IMR-90 (cell line): ENCODE measurements at regions not wholly inside any gene's neighbourhood (a gene's known extent, or its start where the extent isn't known, plus 50 kb on each side); places are given as distances from the start of the nearest gene placed in this dataset.

Experiments used
- ATAC-seq: fragments of 200-7000 bp; cut with Tn5 transposase; 2 replicates; pipeline ENCODE4 v1.9.1; 2020; ENCODE audit warnings: low read depth, mild to moderate bottlenecking, moderate library complexity
- BruUV-seq: library from RNA; stranded (reverse); fragments of 400-500 nt; replicated peaks from 2 replicates; lab custom pipeline; 2021; lab: Mats Ljungman, UMichigan
- CTCF ChIA-PET: fragments of 300-600 bp; formaldehyde crosslinking; extraction: SDS; loops from one replicate; lab custom pipeline; 2021; ENCODE audit warnings: antibody characterized with exemption; lab: Yijun Ruan, JAX
- POLR2A ChIA-PET: fragments of 300-600 bp; sonication (Branson Sonifier 250); formaldehyde crosslinking; loops from one replicate; lab custom pipeline; 2022; ENCODE audit warnings: antibody characterized with exemption; ENCODE audit not compliant: unreplicated experiment; lab: Charles Lee
- DNase-seq: peaks from one replicate; pipeline ENCODE4 v3.0.0; 2013
- H2AFZ ChIP-seq: replicated peaks from 2 replicates; pipeline ENCODE3; 2013; ENCODE audit warnings: low read length, mild to moderate bottlenecking; ENCODE audit not compliant: poor library complexity
- H2AK5ac ChIP-seq: 2 replicates; pipeline ENCODE4 v1.6.1; 2013; ENCODE audit warnings: low read depth, low read length, inconsistent platforms
- H2AK9ac ChIP-seq: replicated peaks from 2 replicates; pipeline ENCODE3; 2013; ENCODE audit warnings: mild to moderate bottlenecking, low read depth, low read length, moderate library complexity; ENCODE audit not compliant: poor library complexity
- H2BK120ac ChIP-seq: 2 replicates; pipeline ENCODE4 v1.6.1; 2013; ENCODE audit warnings: low read depth, low read length, inconsistent platforms
- H2BK15ac ChIP-seq: 3 replicates; pipeline ENCODE4 v1.6.1; 2013; ENCODE audit warnings: low read depth, low read length, inconsistent platforms
- H2BK20ac ChIP-seq: 2 replicates; pipeline ENCODE4 v1.6.1; 2013; ENCODE audit warnings: low read depth, mild to moderate bottlenecking, inconsistent platforms, low read length, moderate library complexity
- H2BK5ac ChIP-seq: 2 replicates; pipeline ENCODE4 v1.6.1; 2013; ENCODE audit warnings: mild to moderate bottlenecking, low read depth, low read length, inconsistent platforms; ENCODE audit not compliant: poor library complexity, severe bottlenecking
- H3K14ac ChIP-seq: replicated peaks from 2 replicates; pipeline ENCODE4 v1.6.1; 2013; ENCODE audit warnings: low read depth, low read length, inconsistent platforms
- H3K18ac ChIP-seq: 2 replicates; pipeline ENCODE4 v1.6.1; 2013; ENCODE audit warnings: low read depth, low read length, control low read depth
- H3K23ac ChIP-seq: 2 replicates; pipeline ENCODE4 v1.6.1; 2013; ENCODE audit warnings: low read depth, low read length, inconsistent platforms
- H3K27ac ChIP-seq: 2 replicates; pipeline ENCODE4 v1.5.1; 2013; ENCODE audit warnings: mild to moderate bottlenecking, control low read depth, low read length; ENCODE audit not compliant: insufficient read depth
- H3K27me3 ChIP-seq: 2 replicates; pipeline ENCODE4 v1.6.1; 2013; ENCODE audit warnings: low read length; ENCODE audit not compliant: control insufficient read depth, insufficient read depth
- H3K36me3 ChIP-seq: 2 replicates; pipeline ENCODE4 v1.6.1; 2013; ENCODE audit warnings: low read length, mixed read lengths; ENCODE audit not compliant: control insufficient read depth, insufficient read depth
- H3K4ac ChIP-seq: 2 replicates; pipeline ENCODE4 v1.6.1; 2013; ENCODE audit warnings: low read depth, low read length, inconsistent platforms
- H3K4me1 ChIP-seq: 2 replicates; pipeline ENCODE4 v1.6.1; 2013; ENCODE audit warnings: low read length, mixed read lengths; ENCODE audit not compliant: control insufficient read depth, insufficient read depth
- H3K4me2 ChIP-seq: 2 replicates; pipeline ENCODE4 v1.6.1; 2013; ENCODE audit warnings: low read depth, mild to moderate bottlenecking, control low read depth, low read length, moderate library complexity
- H3K4me3 ChIP-seq: 2 replicates; pipeline ENCODE4 v1.5.1; 2013; ENCODE audit warnings: low read depth, mild to moderate bottlenecking, control low read depth, low read length, moderate library complexity; ENCODE audit not compliant: insufficient read depth
- H3K56ac ChIP-seq: 2 replicates; pipeline ENCODE4 v1.6.1; 2013; ENCODE audit warnings: low read length, inconsistent platforms; ENCODE audit not compliant: insufficient read depth; ENCODE audit errors: extremely low read depth
- H3K79me1 ChIP-seq, 2 experiments: 2 replicates each; pipeline ENCODE4 v1.6.1; 2013; ENCODE audit warnings: low read length in 2 of 2, inconsistent platforms in 1 of 2, low read depth in 1 of 2
- H3K9ac ChIP-seq: 2 replicates; pipeline ENCODE4 v1.6.1; 2013; ENCODE audit warnings: low read depth, low read length, control low read depth
- H3K9me1 ChIP-seq: 2 replicates; pipeline ENCODE4 v1.6.1; 2013; ENCODE audit warnings: low read length, inconsistent platforms; ENCODE audit not compliant: insufficient read depth
- H3K9me3 ChIP-seq: 2 replicates; pipeline ENCODE4 v1.6.1; 2013; ENCODE audit warnings: low read length; ENCODE audit not compliant: control insufficient read depth, insufficient read depth
- H4K20me1 ChIP-seq: 2 replicates; pipeline ENCODE4 v1.6.1; 2013; ENCODE audit warnings: low read length, inconsistent platforms; ENCODE audit not compliant: insufficient read depth
- H4K5ac ChIP-seq: 2 replicates; pipeline ENCODE4 v1.6.1; 2013; ENCODE audit warnings: mild to moderate bottlenecking, low read depth, low read length, control low read depth
- H4K8ac ChIP-seq, 2 experiments: 2 replicates each; pipeline ENCODE4 v1.6.1; 2013; ENCODE audit warnings: low read depth in 2 of 2, low read length in 2 of 2, control low read depth in 1 of 2, inconsistent platforms in 1 of 2
- H4K91ac ChIP-seq: 2 replicates; pipeline ENCODE4 v1.6.1; 2013; ENCODE audit warnings: low read depth, low read length, inconsistent platforms; ENCODE audit not compliant: insufficient read depth
- BHLHE40 ChIP-seq: fragments of 150-350 bp; IDR thresholded peaks from 2 replicates; pipeline ENCODE4 v1.6.1; 2016; ENCODE audit warnings: mild to moderate bottlenecking, low read depth, low read length
- CEBPB ChIP-seq: IDR thresholded peaks from 2 replicates; pipeline ENCODE4 v1.6.1; 2012; ENCODE audit warnings: low read depth, low read length, improper control_type of control experiment
- CHD1 ChIP-seq: IDR thresholded peaks from 2 replicates; pipeline ENCODE4 v1.6.1; 2012; ENCODE audit warnings: low read depth, low read length, improper control_type of control experiment
- CTCF ChIP-seq: conservative IDR thresholded peaks from 2 replicates; pipeline ENCODE4 v1.5.1; 2012; ENCODE audit warnings: mild to moderate bottlenecking, low read depth, low read length, improper control_type of control experiment
- ELK1 ChIP-seq: fragments of 150-350 bp; IDR thresholded peaks from 2 replicates; pipeline ENCODE4 v1.6.1; 2016; ENCODE audit warnings: low read depth, mild to moderate bottlenecking, low read length, moderate library complexity, borderline replicate concordance
- FOS ChIP-seq: fragments of 150-350 bp; IDR thresholded peaks from 2 replicates; pipeline ENCODE4 v1.6.1; 2016; ENCODE audit warnings: low read depth, low read length
- MAFK ChIP-seq: IDR thresholded peaks from 2 replicates; pipeline ENCODE4 v1.6.1; 2012; ENCODE audit warnings: low read depth, low read length, improper control_type of control experiment
- MAZ ChIP-seq: IDR thresholded peaks from 2 replicates; pipeline ENCODE4 v1.6.1; 2012; ENCODE audit warnings: low read depth, mild to moderate bottlenecking, low read length, improper control_type of control experiment, moderate library complexity, borderline replicate concordance
- MXI1 ChIP-seq: IDR thresholded peaks from 2 replicates; pipeline ENCODE4 v1.6.1; 2012; ENCODE audit warnings: low read depth, mild to moderate bottlenecking, low read length, moderate library complexity, borderline replicate concordance
- NFE2L2 ChIP-seq: fragments of 150-350 bp; IDR thresholded peaks from 2 replicates; pipeline ENCODE4 v1.6.1; 2016; ENCODE audit warnings: low read depth, mild to moderate bottlenecking, low read length
- POLR2A ChIP-seq: IDR thresholded peaks from 2 replicates; pipeline ENCODE4 v1.6.1; 2012; ENCODE audit warnings: mild to moderate bottlenecking, low read depth, low read length
- RAD21 ChIP-seq: IDR thresholded peaks from 2 replicates; pipeline ENCODE4 v1.6.1; 2012; ENCODE audit warnings: low read length, improper control_type of control experiment
- RCOR1 ChIP-seq: IDR thresholded peaks from 2 replicates; pipeline ENCODE4 v1.6.1; 2012; ENCODE audit warnings: mild to moderate bottlenecking, low read length, improper control_type of control experiment; ENCODE audit not compliant: insufficient replicate concordance
- RFX5 ChIP-seq: IDR thresholded peaks from 2 replicates; pipeline ENCODE4 v1.8.0; 2012; ENCODE audit warnings: low read depth, mild to moderate bottlenecking, low read length, moderate library complexity
- SMC3 ChIP-seq: fragments of 150-350 bp; IDR thresholded peaks from 2 replicates; pipeline ENCODE4 v1.6.1; 2016; ENCODE audit warnings: low read depth, mild to moderate bottlenecking, antibody characterized with exemption, low read length, moderate library complexity
- USF2 ChIP-seq: fragments of 150-350 bp; IDR thresholded peaks from 2 replicates; pipeline ENCODE4 v1.6.1; 2017; ENCODE audit warnings: mild to moderate bottlenecking, antibody characterized with exemption, low read length, low read depth
- WGBS, 2 experiments: methylation state at CpG; one replicate each; pipeline versions ENCODE4 v1.1.5 to v1.1.7; 2013; ENCODE audit warnings: missing lambda C conversion rate in 2 of 2; ENCODE audit not compliant: insufficient read length in 1 of 2; ENCODE audit errors: extremely low coverage in 2 of 2; 5-methylcytosine and 5-hydroxymethylcytosine counted together
- dilution Hi-C: fragments of 300-500 bp; cut with HindIII; formaldehyde crosslinking; loops from one replicate; pipeline ENCODE4 v1.14.3; 2018; ENCODE audit warnings: low sequenced_read_pairs; ENCODE audit not compliant: unreplicated experiment
- in situ Hi-C: fragments of 300-500 bp; cut with MboI; formaldehyde crosslinking; loops from 3 replicates; pipeline ENCODE4 v1.14.3; 2019; ENCODE audit warnings: low sequenced_read_pairs, inconsistent platforms, mixed read lengths
- intact Hi-C: fragments of 100-400 bp; cut with micrococcal nuclease; formaldehyde crosslinking; loops from 2 replicates; pipeline ENCODE4 v1.10.0; 2022

DNA sequence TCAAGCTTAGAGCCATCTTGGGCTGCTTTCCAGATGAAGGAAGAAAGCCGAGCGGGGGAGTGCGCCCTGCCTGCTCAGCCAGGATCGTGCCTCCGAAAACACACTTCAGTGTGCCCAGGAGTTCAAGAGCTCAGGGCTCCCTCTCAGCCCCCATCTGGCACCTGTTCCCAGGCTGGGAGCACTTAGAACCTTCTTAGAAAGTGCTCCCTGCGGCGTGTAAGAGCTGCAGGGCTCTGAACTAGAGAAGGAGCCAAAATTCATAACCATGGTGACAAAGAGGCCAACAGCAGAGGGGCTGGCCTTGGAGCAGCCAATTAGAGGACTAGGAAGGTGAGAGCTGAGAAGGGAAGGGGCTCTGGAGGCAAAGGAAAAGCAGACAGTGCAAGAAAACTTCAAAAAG lies 59.0 kb upstream of the TNRC6C start:
- intact Hi-C loops (no loop called here), dilution Hi-C loops (no loop called here), in situ Hi-C loops (loop anchor here (5.0 kb wide), 1 partner anchor 38 kb away; no protein-coding TSS in a partner anchor)
- ATAC-seq: no peak
- H4K5ac ChIP-seq: no peak overlapping the region
- H2BK15ac ChIP-seq: no peak overlapping the region
- no peaks in the 10 kb centered on the region for H3K79me1 ChIP-seq
- no peak overlapping the region for H3K4ac ChIP-seq
- H2AK9ac ChIP-seq: no peak overlapping the region
- no peaks in the 10 kb centered on the region for H4K20me1 ChIP-seq
- H4K91ac ChIP-seq: no peak overlapping the region
- H3K9me3 ChIP-seq: no peaks in the 10 kb centered on the region
- H3K18ac ChIP-seq: no peak overlapping the region
- H3K23ac ChIP-seq: no peak overlapping the region
- H3K4me3 ChIP-seq: no peak overlapping the region
- no peak for DNase-seq
- peaks cover 51% of the 10 kb centered on the region for H3K27me3 ChIP-seq
- H3K14ac ChIP-seq: no peak overlapping the region
- H2AFZ ChIP-seq: no peak overlapping the region
- no peak overlapping the region for H4K8ac ChIP-seq
- H2BK120ac ChIP-seq: no peak overlapping the region
- H3K9ac ChIP-seq: no peak overlapping the region
- no CpG with 5 or more reads among the region's 7 CpGs for WGBS, 2 experiments
- ChIA-PET CTCF (interaction anchor here (0.7 kb wide), 1 partner anchor 74 kb away, joined by 6 read pairs; no protein-coding TSS in a partner anchor), POLR2A (no interaction called here)
- H3K36me3 ChIP-seq: no peaks in the 10 kb centered on the region
- no peaks in the 10 kb centered on the region for H3K4me1 ChIP-seq
- H3K4me2 ChIP-seq: no peak overlapping the region
- H3K9me1 ChIP-seq: no peaks in the 10 kb centered on the region
- H3K56ac ChIP-seq: no peak overlapping the region
- H3K27ac ChIP-seq: no peak overlapping the region
- H2BK20ac ChIP-seq: no peak overlapping the region
- H2BK5ac ChIP-seq: no peak overlapping the region
- no peak for TF ChIP-seq MXI1
- TF ChIP-seq CEBPB: no peak
- TF ChIP-seq MAFK: no peak
- TF ChIP-seq POLR2A: no peak
- TF ChIP-seq NFE2L2: no peak
- TF ChIP-seq BHLHE40: no peak
- TF ChIP-seq USF2: no peak
- TF ChIP-seq SMC3: no peak
- TF ChIP-seq RAD21: no peak
- no peak for TF ChIP-seq RFX5
- no peak for TF ChIP-seq MAZ
- no peak for TF ChIP-seq ELK1
- TF ChIP-seq FOS: no peak
- no peak for TF ChIP-seq CHD1
- TF ChIP-seq RCOR1: no peak
- TF ChIP-seq CTCF: no peak
- H2AK5ac ChIP-seq: no peak overlapping the region
- BruUV-seq: no TSS peak
